GM21737 (cell line): ENCODE measurements at regions not wholly inside any gene's neighbourhood (a gene's known extent, or its start where the extent isn't known, plus 50 kb on each side); places are given as distances from the start of the nearest gene placed in this dataset.
"Not testable (repeated sequence)": the region's sequence is repeated elsewhere in the genome, so short reads cannot be mapped to it uniquely, and the experiment has no call there.

Experiments
- ATAC-seq: cut with Tn5 transposase; IDR thresholded peaks from one replicate; pipeline ENCODE4 v1.9.1; 2021; ENCODE audit warnings: mild to moderate bottlenecking, moderate library complexity; ENCODE audit not compliant: unreplicated experiment

DNA sequence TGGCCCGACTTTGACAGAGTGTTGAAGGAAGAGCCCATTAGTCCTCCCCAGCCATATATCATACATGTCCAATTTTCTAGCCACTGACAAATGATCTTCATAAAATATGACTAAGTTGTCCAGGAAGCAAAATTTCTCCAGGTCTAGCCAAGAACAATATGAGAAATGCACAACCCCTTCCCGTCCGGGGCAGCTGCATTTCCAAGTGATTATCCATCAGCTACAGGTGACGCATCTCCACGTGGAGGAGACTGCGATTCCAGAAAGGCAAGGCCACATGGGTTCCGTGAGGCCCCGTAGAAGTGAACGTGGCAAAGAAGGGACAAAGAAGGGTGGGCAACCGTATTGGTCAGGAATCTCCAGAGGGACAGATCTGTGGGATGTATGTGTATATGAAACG, 118.6 kb downstream of the ATP6V0E2 start:
- ATAC-seq: not testable (repeated sequence)

DNA sequence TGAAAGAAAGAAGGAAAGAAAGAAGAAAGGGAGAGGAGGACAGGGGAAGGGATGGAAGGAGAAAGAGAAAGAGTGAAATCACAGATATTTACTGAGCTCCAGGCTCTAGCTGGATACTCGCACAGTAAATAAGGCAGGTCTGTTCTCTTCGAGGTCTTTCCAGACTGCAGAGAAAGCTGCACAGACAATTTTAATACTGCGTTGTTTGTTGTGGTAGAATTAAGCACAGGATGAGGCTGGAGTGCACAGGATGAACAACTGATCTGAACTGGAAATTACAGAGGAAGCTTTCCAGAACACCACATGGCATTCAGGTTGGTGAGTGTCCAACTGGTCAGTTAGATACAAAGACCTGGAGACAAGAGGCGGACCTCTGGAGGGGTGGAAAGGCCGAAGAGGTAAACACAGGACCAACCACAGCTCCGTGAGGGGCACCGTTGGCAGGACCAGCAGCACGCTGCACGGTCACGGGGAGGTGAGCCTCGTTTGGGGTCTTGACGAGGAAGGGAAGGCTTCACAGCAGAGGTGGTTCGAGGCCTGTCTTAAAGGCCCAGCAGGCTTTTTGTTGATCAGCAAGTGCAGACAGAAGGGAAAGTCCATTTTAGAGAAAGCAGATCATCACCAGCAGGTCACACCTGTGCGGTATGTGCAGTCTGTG, 121.7 kb downstream of the ATP6V0E2 start:
- ATAC-seq: not testable (repeated sequence)

DNA sequence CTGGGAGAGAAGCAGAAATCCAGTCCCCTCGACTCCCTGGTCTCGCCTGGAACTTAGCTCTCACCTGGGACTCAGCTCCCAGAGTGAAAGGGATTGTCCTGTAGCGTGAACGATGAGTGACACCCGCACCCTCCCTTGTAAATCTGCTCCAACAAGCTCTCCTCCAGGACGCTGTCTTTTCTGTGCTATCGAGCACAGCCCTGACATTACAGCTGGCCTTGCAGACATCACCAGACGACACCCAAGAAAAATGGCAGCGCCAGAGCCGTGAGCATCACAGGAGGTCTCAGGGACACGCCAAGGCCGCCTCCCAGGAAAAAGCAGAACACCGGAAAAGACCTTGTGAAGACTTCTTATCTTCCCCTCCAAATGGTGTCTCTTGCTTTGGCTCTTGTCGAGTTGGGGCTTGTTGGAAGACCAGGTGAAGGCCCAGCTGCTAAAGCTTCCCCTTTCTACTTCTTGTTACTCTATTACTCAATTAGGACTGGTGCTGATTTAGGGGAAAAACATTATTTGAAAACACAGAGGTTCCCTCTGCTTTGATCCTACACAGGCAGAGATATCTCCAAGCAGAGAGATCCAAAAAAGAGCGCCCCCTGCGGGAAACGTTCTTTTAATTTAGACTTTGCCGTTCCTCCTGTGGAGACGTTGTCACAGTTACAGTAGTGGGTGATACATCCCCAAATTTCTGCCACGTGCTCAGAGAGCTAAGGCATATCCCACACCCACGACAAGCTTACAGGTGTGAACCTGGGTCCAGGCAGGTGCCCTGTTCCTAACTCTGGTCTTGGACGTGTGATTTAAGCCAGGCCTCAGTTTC, 127.2 kb downstream of the ATP6V0E2 start:
- not testable (repeated sequence) for ATAC-seq

DNA sequence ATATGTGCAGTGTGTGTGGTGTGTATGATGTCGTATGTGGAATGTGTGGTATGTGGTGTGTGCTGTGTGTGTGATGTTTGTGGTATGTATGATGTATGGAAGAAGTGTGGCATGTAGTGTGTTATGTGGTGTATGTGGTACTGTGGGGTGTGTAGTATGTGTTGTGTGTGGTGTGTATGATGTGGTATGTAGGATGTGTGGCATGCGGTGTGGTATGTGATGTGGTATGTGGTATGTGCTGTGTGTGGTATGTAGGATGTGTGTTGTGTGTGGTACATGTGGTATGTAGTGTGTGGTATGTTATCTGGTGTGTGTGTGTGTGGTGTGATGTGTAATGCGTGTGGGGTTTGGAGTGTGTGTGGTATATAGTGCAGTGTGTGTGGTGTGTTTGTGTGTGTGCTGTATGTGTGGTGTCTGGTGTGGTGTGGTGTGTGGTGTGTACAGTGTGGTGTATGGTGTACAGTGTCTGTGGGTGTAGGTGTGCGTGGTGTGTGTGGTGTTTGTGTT, 129.6 kb downstream of the ATP6V0E2 start:
- ATAC-seq: no peak

DNA sequence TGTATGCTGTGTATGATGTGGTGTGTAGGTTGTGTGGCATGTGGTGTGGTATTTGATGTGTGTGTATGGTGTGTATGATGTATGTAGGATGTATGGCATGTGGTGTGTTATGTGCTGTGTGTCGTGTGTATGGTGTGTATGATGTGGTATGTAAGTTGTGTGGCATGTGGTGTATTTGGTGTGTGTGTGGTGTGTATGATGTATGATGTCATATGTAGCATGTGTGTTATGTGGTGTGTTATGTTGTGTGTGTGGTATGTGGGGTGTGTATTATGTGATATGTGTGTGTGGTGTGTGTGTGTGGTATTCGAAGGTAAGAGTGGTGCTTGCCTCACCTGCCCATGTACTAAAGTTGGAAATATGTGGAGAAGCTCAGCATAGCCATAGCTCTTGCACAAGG, 130.2 kb downstream of the ATP6V0E2 start:
- not testable (repeated sequence) for ATAC-seq

- ATAC-seq: not testable (repeated sequence)
Observed at GRCh38 chr7:150004843-150005242, 131.1 kb downstream of the ATP6V0E2 start.

- not testable (repeated sequence) for ATAC-seq
Observed at GRCh38 chr7:150009620-150010303, 136.0 kb downstream of the ATP6V0E2 start.

DNA sequence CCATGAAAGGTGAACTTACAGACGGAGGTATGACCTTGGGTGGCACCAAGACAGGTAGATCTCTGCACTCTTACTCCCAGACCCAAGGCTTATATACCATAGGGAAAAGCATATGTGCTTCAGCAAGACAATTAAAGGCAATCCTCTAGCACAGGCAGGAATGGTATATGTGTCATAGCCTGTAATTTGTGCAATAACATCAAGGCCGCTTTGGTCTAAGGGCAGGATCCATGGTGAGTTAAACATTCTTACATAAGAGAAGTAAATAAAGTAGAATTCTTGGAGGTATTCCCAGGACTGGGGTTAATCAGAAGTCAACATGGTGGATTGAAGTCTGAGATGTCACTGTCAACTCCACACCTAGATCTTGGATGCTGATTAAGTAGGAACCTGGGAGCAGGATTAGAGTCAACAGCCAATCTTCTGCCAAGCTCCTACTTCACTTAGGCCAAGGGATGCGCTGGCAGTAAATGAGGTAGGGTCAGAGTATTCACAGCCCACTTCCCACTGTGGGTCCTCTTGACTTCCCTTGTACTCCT, 143.0 kb downstream of the ATP6V0E2 start:
- not testable (repeated sequence) for ATAC-seq

DNA sequence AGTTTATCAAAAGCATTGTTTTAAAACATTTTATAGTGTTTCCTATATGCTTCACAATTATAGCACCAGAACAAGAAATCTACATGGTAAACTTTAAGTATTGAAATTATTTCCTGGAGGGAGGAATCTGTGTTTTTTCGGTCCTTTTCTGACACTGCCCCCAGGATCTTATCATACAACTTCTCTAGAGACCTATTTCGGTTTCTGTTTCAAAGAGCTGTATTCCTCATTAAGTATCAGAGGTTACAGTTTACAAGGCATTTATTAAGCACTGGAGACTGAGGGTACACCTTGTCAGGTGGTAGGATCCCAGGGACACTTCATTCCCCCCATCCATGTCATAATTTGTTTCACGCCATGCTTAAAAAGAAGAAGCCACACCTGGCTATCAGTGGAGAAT, 146.4 kb downstream of the ATP6V0E2 start:
- ATAC-seq: not testable (repeated sequence)

DNA sequence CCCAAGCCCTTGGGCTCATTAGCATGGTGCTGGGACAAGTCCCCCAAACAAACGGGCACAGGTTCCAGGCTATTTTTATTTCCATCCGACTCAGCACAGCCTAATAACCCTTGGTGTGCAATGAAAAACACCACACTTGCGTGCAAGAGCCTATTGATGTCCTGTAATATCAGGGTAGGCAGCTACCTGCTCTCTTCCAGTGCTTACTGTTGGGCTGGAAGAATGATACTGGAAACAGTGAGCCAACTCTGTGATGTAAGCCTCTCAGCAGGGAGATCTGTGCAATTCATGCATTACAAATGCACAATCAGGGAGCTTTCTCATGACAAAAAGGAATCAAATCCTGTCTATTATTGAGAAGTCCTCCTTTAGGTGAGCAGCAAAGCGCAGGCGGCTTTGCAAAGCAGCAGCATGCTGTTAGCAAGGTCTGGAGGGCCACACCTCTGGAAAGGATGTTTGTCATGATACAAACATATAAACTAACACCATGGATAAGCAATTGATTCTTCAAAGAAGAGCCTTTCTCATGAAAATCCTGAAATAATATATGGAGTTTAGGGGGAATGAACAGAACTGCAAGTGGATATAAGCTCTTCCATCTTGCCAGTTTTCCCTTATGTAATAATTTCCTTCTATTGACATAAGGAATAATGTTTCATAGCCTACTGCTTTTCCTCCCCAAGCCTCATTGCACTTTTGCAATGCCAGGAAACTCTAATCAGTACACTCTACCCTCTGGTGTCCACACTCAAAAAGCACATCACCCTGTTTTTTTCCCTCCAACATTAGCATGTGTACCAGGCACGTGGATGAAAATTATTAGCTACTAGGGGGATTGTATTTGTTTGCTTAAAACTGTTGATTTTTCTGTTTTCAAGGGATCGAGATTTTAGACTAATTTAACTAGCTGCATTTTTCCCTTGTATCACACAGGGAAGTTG, 151.1 kb downstream of the ATP6V0E2 start:
- not testable (repeated sequence) for ATAC-seq

GRCh38 chr7:150025802-150026201, 152.0 kb downstream of the ATP6V0E2 start:
- ATAC-seq: not testable (repeated sequence)

- ATAC-seq: not testable (repeated sequence)
Observed at GRCh38 chr7:150028344-150029012, 154.7 kb downstream of the ATP6V0E2 start.

GRCh38 chr7:150029013-150029389, 155.2 kb downstream of the ATP6V0E2 start:
- not testable (repeated sequence) for ATAC-seq

DNA sequence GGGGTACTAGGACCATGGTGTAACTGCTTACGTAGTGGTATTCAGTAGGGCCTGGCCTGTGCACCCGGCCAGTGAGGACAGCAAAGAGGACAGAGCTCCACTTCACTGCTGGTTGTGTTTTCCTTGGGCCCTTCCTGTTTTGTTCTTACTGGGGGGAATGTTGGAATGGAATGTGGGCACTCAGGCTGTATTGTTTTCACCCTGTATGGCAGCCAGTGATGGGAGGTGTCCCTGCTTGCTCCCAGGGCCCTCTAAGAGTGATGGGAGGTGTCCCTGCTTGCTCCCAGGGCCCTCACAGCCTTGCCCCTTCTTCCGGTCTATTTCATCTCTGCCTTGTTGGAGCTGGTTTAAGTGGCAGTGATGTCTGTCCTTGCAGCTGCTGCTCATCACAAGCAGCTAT, 158.0 kb downstream of the ATP6V0E2 start:
- not testable (repeated sequence) for ATAC-seq

GRCh38 chr7:150033711-150034110, 159.9 kb downstream of the ATP6V0E2 start:
- ATAC-seq: not testable (repeated sequence)

DNA sequence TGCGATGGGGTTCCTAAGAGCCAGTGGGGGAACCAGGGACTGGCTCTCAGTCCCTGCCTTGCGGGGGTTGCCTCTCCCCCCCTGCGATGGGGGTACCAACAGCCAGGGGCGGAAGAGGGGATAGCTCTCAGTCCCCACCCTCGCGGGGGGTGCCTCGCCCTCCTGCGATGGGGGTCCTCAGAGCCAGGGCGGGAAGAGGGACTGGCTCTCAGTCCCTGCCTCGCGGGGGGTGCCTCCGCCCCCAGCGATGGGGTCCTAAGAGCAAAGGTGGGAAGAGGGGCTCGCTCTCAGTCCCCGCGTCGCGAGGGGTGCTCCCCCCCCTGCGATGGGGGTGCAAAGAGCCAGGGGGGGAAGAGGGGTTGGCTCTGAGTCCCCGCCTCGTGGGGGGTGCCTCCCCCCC, 162.0 kb downstream of the ATP6V0E2 start:
- not testable (repeated sequence) for ATAC-seq

DNA sequence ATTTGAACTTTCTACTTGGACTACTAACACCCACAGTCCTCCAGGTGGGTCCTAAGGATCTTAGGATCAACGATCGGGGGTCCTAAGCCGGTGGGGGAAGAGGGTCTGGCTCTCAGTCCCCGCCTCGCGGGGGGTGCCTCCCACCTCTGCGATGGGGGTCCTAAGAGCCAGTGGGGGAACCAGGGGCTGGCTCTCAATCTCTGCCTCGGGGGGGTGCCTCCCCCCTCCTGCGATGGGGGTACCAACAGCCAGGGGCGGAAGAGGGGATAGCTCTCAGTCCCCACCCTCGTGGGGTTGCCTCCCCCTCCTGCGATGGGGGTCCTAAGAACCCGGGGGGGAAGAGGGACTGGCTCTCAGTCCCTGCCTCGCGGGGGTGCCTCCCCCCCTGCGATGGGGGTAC, 165.3 kb downstream of the ATP6V0E2 start:
- not testable (repeated sequence) for ATAC-seq

GRCh38 chr7:150042281-150042680, 168.5 kb downstream of the ATP6V0E2 start:
- not testable (repeated sequence) for ATAC-seq

DNA sequence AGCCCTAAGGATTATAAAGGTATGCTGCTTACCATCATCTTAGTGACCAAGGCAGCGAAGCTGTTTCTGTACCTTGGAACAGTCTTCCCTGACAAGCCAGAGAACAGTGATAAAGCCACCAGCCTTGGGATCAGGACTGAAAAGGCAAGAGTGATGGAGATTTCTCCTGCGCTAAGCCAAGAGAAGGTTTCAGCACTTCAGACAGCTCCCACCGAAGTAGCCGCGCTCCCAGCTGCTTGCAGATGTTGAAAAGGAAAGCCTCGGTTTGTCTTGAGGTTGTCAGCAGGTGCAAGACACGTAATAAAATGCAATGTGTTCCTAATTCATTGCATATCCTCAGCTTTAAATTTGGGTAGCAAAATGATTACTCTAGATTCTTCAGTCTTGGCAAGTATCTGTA, 171.0 kb downstream of the ATP6V0E2 start:
- ATAC-seq: not testable (repeated sequence)
